ENCODE measurements at regions not wholly inside any gene's neighbourhood (a gene's known extent, or its start where the extent isn't known, plus 50 kb on each side); places are given as distances from the start of the nearest gene placed in this dataset.

DNA sequence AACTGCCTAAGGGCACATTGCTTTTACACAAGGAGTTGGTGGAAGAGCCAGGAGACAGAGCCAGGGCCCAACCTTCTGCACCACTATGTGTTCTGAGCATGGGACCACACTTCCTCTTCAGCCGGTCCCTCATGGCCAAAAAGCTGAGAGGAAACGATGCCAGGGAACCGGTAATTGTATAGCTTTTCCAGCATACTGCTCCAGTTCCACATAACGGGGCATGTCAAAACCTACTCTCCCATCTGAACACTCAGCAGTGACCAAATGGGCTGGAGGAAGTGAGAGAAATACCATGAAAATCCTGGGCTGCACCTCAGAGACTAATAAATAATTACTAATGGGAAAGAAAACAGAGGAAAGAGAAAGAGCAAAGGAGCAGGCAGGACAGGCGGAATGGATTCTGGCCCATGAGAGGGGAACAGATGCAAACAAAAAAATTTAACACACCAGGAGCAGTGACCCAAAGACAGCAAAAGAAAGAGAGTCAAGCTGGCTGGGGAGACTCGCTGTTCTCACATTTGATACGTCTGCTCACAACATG is 52.0 kb upstream of the BMP2 start:
- POLR2A ChIA-PET, result no interaction called here
- no peak for ATAC-seq
- Mint-ChIP-seq H3K27me3 (ENCODE audit: low read depth) (no peaks in the 10 kb centered on the region), H3K36me3 (ENCODE audit: low read depth) (no peaks in the 10 kb centered on the region), H3K4me1 (ENCODE audit: low read depth) (no peaks in the 10 kb centered on the region), H3K27ac (no peak overlapping the region), H3K9me3 (ENCODE audit: insufficient read depth) (no peaks in the 10 kb centered on the region), H3K4me3 (no peak overlapping the region)
- CTCF ChIA-PET, result no interaction called here
- no peak for DNase-seq

DNA sequence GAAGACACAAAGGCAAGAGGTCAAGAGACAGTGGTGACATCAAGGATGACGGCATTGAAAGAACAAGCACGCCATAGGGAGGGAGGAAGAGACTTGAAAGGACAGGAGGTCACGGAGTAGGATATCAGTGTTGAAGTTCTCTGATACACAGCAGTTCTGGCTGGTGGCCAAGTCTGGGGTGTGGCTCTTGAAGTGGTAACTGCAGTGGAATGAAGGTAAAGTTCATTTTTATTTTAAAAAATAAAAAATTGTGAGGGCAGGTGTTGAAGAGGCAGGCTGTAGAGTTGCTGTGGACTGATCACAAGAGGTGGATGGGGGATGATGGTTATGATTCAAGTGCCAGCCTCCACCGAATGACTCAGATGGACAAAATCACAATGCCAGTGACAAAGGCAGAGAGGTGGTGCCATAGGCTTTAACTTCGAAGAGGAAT is 53.2 kb upstream of the BMP2 start:
- Mint-ChIP-seq H3K4me3 (no peak overlapping the region), H3K4me1 (ENCODE audit: low read depth) (no peaks in the 10 kb centered on the region), H3K9me3 (ENCODE audit: insufficient read depth) (no peaks in the 10 kb centered on the region), H3K27me3 (ENCODE audit: low read depth) (no peaks in the 10 kb centered on the region), H3K27ac (no peak overlapping the region), H3K36me3 (ENCODE audit: low read depth) (no peaks in the 10 kb centered on the region)
- ChIA-PET CTCF (no interaction called here), POLR2A (no interaction called here)
- no peak for ATAC-seq
- DNase-seq, result no peak

DNA sequence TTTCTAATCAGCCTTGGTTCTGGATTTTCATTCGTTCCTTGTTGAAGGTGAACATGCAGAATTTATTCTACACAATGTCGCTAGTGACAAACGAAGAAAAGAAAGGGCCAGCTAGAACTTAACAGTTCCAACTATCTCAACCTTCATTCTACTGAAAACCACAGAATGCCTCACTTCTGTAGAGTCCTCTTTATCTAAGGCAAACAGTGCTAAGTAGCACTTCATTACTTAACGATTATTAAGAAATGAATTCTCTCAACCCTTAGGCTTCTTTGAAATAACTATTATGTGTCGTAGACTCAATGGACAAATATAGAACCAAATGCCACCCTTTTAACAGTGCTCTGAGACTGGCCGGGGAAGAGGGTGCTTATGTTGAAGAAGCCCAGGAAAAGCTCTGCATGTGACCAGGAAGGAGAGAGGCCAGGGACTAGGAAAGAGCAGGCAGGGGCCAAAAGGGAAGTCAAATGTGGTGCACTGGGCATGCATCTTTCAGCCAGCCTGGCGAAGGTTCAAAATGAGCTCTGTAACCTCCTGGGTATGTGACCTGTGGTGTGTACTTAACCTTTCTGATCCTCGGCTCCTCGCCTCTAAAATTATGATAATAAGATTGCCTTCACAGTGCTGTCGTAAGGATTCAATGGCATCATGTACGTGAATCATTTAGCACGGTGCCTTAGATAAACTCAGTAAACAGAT is 55.4 kb upstream of the BMP2 start:
- DNase-seq (no peak), ATAC-seq (no peak)
- ChIA-PET POLR2A (no interaction called here), CTCF (no interaction called here)
- Mint-ChIP-seq H3K4me3 (no peak overlapping the region), H3K36me3 (ENCODE audit: low read depth) (no peaks in the 10 kb centered on the region), H3K27me3 (ENCODE audit: low read depth) (no peaks in the 10 kb centered on the region), H3K9me3 (ENCODE audit: insufficient read depth) (no peaks in the 10 kb centered on the region), H3K27ac (no peak overlapping the region), H3K4me1 (ENCODE audit: low read depth) (no peaks in the 10 kb centered on the region)

DNA sequence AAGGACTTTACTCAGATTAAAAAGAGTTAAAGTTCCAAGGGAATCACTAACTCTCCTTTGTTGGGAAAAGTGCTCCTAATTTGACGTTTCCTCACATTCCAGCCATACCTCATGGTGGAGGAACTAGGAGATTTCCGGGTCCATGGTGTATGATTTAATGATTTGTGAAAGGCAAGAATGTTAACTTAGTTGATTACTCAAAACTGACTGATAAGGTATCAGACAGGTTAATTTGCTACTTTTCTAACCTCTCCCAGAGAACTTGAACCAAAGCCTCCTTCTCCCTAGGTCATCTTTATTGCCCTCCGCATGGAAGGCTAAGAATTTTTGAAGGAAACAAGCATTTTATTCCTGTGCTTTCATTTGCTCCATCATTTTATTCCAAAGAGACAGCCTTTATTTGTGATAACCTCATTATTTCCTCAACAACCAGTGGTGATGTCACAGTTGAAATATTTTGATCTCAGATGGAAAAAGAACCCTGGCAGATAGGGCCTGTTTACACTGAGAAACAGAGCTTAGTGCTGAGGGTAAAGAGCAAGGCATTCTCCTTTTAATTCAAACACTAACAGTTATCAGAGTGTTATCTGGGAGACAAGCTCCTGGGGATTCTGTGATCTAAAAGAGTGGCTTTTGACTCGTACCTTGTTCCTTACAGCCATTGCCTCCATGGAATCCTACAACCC is 57.4 kb upstream of the BMP2 start:
- Mint-ChIP-seq H3K9me3 (ENCODE audit: insufficient read depth) (no peaks in the 10 kb centered on the region), H3K4me1 (ENCODE audit: low read depth) (no peaks in the 10 kb centered on the region), H3K36me3 (ENCODE audit: low read depth) (no peaks in the 10 kb centered on the region), H3K27me3 (ENCODE audit: low read depth) (no peaks in the 10 kb centered on the region), H3K4me3 (no peak overlapping the region), H3K27ac (no peak overlapping the region)
- ATAC-seq, result no peak
- DNase-seq, result no peak
- ChIA-PET CTCF (no interaction called here), POLR2A (no interaction called here)

DNA sequence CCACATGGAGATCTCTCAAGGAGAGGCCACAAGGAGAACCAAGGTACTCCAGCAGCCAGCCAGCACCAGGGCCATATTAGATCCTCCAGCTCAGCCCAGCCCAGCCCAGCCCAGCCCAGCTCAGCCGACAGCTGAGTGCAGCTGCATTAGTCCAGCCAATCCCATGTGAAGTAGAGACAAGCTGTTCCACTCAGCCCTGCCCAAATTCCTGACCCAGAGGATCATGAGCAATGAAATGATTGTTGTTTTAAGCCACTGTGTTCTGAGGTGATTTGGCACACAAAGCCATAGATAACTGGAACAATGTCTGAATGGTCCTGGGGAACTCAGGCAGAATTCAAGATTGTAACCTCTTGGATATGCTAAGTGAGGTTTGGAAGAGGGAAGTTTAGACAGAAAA is 59.5 kb upstream of the BMP2 start:
- H3K27me3 Mint-ChIP-seq (ENCODE audit: low read depth), result no peaks in the 10 kb centered on the region
- H3K4me1 Mint-ChIP-seq (ENCODE audit: low read depth), result no peaks in the 10 kb centered on the region
- no peaks in the 10 kb centered on the region for H3K36me3 Mint-ChIP-seq (ENCODE audit: low read depth)
- H3K4me3 Mint-ChIP-seq, result no peak overlapping the region
- POLR2A ChIA-PET, result no interaction called here
- DNase-seq (no peak), ATAC-seq (no peak)
- CTCF ChIA-PET, result no interaction called here
- H3K9me3 Mint-ChIP-seq (ENCODE audit: insufficient read depth), result no peaks in the 10 kb centered on the region
- H3K27ac Mint-ChIP-seq, result no peak overlapping the region

DNA sequence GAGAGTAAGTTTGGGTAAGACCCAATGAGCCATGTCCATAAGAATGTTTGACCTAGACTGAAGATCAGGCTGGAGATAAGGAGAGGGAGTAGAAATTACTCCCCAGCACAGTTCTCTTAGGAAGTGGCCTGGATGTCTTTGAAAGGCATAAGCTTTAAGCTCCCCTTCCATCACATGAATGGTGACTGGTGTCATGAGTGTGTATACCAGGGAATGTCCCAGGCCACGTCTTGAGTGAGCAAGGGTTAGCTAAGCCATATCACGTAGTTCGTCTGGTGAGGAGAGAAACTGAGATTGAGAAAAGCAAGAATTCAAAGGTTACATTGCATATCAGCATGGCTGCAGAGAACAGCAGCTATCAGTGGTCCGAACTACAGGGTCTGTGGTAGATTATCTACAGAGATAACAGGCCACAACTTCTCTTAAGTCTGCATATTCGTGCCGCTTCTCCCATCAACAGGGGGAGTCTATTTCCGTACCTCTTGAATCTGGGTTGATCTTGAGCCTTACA is 60.1 kb upstream of the BMP2 start:
- Mint-ChIP-seq H3K9me3 (ENCODE audit: insufficient read depth) (no peaks in the 10 kb centered on the region), H3K27ac (no peak overlapping the region), H3K36me3 (ENCODE audit: low read depth) (no peaks in the 10 kb centered on the region), H3K4me1 (ENCODE audit: low read depth) (no peaks in the 10 kb centered on the region), H3K27me3 (ENCODE audit: low read depth) (no peaks in the 10 kb centered on the region), H3K4me3 (no peak overlapping the region)
- DNase-seq, result no peak
- ChIA-PET POLR2A (no interaction called here), CTCF (no interaction called here)
- ATAC-seq, result no peak

DNA sequence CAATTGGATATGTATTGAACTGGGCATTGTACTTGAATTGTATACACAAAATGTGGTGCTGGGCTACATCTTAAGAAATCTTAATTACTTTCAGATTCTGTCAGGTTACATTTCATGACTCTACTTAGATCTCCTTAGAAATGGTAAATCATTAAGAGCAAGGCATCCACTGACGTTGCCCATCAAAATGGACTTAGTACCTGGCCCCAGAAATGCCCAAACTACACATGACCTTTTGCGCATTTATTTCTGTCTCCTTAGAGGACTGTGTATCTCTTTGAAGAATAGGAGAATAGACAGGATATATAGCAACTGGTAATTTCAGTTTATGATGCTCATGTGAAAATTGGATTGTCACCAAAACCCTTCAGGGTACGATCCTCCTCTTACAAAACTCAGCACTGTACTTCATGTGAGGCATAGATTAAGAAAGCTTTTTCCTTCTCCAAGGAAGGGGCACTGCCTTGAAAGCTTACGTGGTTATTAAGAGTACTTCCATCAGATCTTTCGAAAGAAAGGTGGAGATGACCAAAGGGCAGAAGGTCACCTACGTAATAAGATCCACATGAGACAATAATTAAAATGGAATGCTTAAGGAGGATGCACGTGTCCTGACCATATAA is 61.4 kb upstream of the BMP2 start:
- CTCF ChIA-PET, result no interaction called here
- POLR2A ChIA-PET, result no interaction called here

DNA sequence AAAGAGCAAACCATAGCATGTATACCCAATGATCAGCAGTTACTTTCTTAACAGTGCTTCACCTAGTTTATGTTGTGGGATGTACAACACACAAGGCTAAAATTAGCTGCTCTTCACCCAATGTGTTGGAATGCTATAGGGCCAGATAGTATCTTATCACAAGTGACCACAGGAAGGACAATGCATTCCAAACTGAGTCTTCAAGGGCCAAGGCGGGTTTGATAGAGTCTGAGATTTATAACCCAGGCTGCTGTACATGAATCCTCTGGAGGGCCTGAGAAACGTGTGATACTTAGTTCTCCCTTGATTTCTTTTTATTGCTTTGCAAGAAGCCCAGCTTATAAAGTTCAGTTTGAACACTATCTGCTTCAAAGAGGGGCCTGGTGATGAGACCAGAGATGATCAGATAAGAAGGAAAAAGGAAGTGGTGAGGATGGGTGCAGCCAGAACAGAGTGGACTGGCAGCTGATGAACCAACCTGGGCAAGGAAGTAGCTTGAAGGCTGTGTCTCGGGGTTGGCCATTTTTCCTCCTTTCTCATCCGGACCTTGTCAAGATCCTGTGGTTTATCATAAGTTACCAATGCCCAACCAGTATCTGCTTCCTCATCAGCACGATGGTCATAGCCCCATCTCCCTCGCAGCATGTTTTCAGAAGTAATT is 62.2 kb upstream of the BMP2 start:
- DNase-seq (no peak), ATAC-seq (no peak)
- no peaks in the 10 kb centered on the region for H3K4me1 Mint-ChIP-seq (ENCODE audit: low read depth)
- no peak overlapping the region for H3K27ac Mint-ChIP-seq
- no peaks in the 10 kb centered on the region for H3K9me3 Mint-ChIP-seq (ENCODE audit: insufficient read depth)
- H3K4me3 Mint-ChIP-seq, result no peak overlapping the region
- CTCF ChIA-PET, result no interaction called here
- H3K27me3 Mint-ChIP-seq (ENCODE audit: low read depth), result no peaks in the 10 kb centered on the region
- H3K36me3 Mint-ChIP-seq (ENCODE audit: low read depth), result no peaks in the 10 kb centered on the region
- POLR2A ChIA-PET, result no interaction called here

More for the DNA sequence above, 61.4 kb upstream of the BMP2 start:
- Mint-ChIP-seq H3K4me3 (no peak overlapping the region), H3K9me3 (ENCODE audit: insufficient read depth) (no peaks in the 10 kb centered on the region), H3K4me1 (ENCODE audit: low read depth) (no peaks in the 10 kb centered on the region), H3K36me3 (ENCODE audit: low read depth) (no peaks in the 10 kb centered on the region), H3K27me3 (ENCODE audit: low read depth) (no peaks in the 10 kb centered on the region), H3K27ac (no peak overlapping the region)
- ATAC-seq (no peak), DNase-seq (no peak)

DNA sequence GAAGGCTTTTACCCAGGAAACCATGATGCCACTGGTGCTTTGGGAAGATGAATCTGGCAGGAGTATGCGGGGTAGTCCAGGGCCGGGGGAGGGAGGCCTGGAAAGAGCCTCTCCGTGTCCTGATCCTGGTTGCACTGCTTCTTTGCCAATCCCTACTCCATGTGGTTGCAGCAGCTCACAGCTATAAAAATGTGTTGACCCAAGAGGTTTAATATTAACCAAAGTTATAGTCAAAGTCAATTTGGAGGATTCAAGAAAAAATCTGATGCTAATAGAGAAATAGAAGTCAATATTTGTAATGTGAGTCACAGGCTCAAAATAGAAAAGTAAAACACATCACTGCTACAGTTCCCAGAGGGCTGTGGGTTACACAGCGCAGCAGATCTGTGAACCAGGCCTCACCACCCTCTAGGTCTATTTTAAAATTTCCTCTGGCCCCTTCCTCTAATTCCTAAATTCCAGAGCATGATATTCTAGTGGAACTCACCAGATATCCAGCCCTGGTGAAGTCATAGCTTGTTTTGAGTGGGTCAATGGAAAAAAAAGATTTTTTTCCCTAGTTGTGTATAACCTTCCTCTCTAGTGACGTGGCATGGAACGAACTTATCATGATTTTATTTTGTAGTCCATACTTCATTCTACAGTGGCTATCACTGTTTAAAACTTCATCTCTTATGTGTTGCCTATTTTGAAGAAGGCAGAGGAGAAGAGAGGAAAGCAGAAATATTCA is 63.2 kb upstream of the BMP2 start:
- H3K27ac Mint-ChIP-seq, result no peak overlapping the region
- CTCF ChIA-PET, result no interaction called here
- no peaks in the 10 kb centered on the region for H3K36me3 Mint-ChIP-seq (ENCODE audit: low read depth)
- no peaks in the 10 kb centered on the region for H3K9me3 Mint-ChIP-seq (ENCODE audit: insufficient read depth)
- POLR2A ChIA-PET, result no interaction called here
- no peaks in the 10 kb centered on the region for H3K4me1 Mint-ChIP-seq (ENCODE audit: low read depth)
- no peak for ATAC-seq
- no peak overlapping the region for H3K4me3 Mint-ChIP-seq
- no peaks in the 10 kb centered on the region for H3K27me3 Mint-ChIP-seq (ENCODE audit: low read depth)
- no peak for DNase-seq

DNA sequence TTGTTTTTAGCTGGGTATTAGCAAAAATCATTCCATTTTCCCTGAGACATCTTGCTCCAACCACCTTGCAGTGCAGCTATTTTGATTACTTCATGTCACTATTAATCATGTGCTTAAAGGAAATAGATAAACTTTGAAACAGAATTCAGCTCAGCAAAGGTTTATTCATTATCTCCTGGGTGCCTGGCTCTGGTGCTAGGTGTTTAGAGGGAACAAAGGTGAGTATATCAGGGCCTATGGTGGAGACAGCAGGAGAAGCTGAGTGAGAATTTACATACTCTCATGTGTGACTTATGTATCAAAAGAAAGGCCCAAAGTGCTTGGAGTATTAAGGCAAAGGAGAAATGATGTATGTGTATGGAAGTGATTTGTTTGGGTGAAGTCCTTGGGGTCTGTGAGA is 63.8 kb upstream of the BMP2 start:
- Mint-ChIP-seq H3K27ac (no peak overlapping the region), H3K27me3 (ENCODE audit: low read depth) (no peaks in the 10 kb centered on the region), H3K36me3 (ENCODE audit: low read depth) (no peaks in the 10 kb centered on the region), H3K4me3 (no peak overlapping the region), H3K9me3 (ENCODE audit: insufficient read depth) (no peaks in the 10 kb centered on the region), H3K4me1 (ENCODE audit: low read depth) (no peaks in the 10 kb centered on the region)
- CTCF ChIA-PET, result no interaction called here
- DNase-seq, result no peak
- no peak for ATAC-seq
- POLR2A ChIA-PET, result no interaction called here

DNA sequence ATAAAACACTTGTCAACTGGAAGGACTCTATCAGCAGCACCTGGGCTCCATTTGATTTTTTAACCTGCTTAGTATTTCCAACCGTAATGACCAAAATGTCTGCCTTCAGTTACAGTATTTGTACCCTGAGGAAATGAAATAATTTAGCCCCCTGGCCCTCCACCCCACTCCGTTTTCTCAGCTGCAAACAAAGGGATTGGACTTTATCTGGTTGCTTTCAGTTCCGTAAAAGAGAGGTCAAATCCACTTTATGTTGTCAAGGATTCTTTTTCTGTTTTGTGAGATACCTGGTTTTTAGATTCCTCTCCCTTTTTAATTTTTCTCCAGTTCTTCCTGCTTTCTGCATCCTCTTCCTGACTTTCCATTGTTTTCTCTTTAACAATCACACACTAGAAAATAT is 64.4 kb upstream of the BMP2 start:
- Mint-ChIP-seq H3K4me1 (ENCODE audit: low read depth) (no peaks in the 10 kb centered on the region), H3K36me3 (ENCODE audit: low read depth) (no peaks in the 10 kb centered on the region), H3K27ac (no peak overlapping the region), H3K9me3 (ENCODE audit: insufficient read depth) (no peaks in the 10 kb centered on the region), H3K4me3 (no peak overlapping the region), H3K27me3 (ENCODE audit: low read depth) (no peaks in the 10 kb centered on the region)
- ChIA-PET POLR2A (no interaction called here), CTCF (no interaction called here)
- DNase-seq (no peak), ATAC-seq (no peak)

DNA sequence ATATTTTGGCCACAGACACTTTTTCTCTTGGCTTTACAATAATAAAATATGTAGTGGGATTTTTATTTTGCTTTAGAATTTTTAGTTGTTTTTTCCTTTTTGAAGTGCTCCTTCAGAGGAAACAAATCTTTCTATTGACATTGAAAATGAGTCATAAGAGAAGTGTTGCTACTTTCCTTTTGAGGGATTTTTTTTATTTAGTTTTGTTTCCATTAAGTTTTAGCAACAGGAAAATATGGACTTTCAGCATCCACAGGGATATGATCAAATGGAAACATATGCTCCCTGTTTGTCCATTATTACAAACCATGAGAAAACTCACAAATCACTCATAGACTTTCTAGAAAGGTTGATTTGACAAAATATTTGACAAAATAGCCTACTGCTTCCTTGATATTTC is 65.3 kb upstream of the BMP2 start:
- DNase-seq (no peak), ATAC-seq (no peak)
- ChIA-PET CTCF (no interaction called here), POLR2A (no interaction called here)
- Mint-ChIP-seq H3K27ac (no peak overlapping the region), H3K4me1 (ENCODE audit: low read depth) (no peaks in the 10 kb centered on the region), H3K9me3 (ENCODE audit: insufficient read depth) (no peaks in the 10 kb centered on the region), H3K36me3 (ENCODE audit: low read depth) (no peaks in the 10 kb centered on the region), H3K4me3 (no peak overlapping the region), H3K27me3 (ENCODE audit: low read depth) (no peaks in the 10 kb centered on the region)

Data from activated CD8-positive, alpha-beta T cell treated with anti-CD3 and anti-CD28 coated beads, Interleukin-2, amount 10 ng/mL, durations not matched to agents 7 days and 5 days (primary cell).